Common myeloid progenitor, CD34-positive (primary cell): ENCODE measurements at regions not wholly inside any gene's neighbourhood (a gene's known extent, or its start where the extent isn't known, plus 50 kb on each side); places are given as distances from the start of the nearest gene placed in this dataset.

Source experiments
- CTCF ChIA-PET: fragments of 350-600 bp; sonication (Branson Sonifier 250); formaldehyde crosslinking; loops from one replicate; lab custom pipeline; 2021; ENCODE audit warnings: antibody characterized with exemption; lab: Charles Lee
- POLR2A ChIA-PET: fragments of 350-600 bp; sonication (Branson Sonifier 250); formaldehyde crosslinking; loops from one replicate; lab custom pipeline; 2021; ENCODE audit warnings: antibody characterized with exemption; lab: Charles Lee
- DNase-seq, 3 donors: peaks; one replicate each; pipeline versions ENCODE4 v3.0.0 to v3.0.0-alpha.2; 2013
- H3K27ac ChIP-seq, 2 experiments: 1 replicate in 1 of 2; 2 replicates in 1 of 2; pipeline ENCODE4 v1.7.0; 2013; ENCODE audit warnings: inconsistent platforms in 2 of 2, low read length in 2 of 2, mild to moderate bottlenecking in 2 of 2, low read depth in 1 of 2, moderate library complexity in 1 of 2; ENCODE audit not compliant: severe bottlenecking in 2 of 2, insufficient read depth in 1 of 2, poor library complexity in 1 of 2
- H3K27me3 ChIP-seq, 5 experiments: replicated peaks in 2 of 5; 1 replicate in 3 of 5; 2 replicates in 2 of 5; pipeline versions ENCODE4 v1.6.1 to v1.7.0; 2013; ENCODE audit warnings: low read length in 4 of 5, mild to moderate bottlenecking in 2 of 5, moderate library complexity in 2 of 5, inconsistent platforms in 1 of 5; ENCODE audit not compliant: insufficient read depth in 5 of 5, control insufficient read depth in 4 of 5
- H3K36me3 ChIP-seq, 4 experiments: 1 replicate in 2 of 4; 2 replicates in 2 of 4; pipeline versions ENCODE4 v1.6.1 to v1.7.0; 2013; ENCODE audit warnings: low read length in 3 of 4, control low read depth in 1 of 4, mild to moderate bottlenecking in 1 of 4; ENCODE audit not compliant: control insufficient read depth in 4 of 4, insufficient read depth in 4 of 4
- H3K4me1 ChIP-seq, 4 experiments: 1 replicate in 3 of 4; 2 replicates in 1 of 4; pipeline versions ENCODE4 v1.6.1 to v1.7.1; 2013; ENCODE audit warnings: low read length in 3 of 4, mild to moderate bottlenecking in 3 of 4, control low read depth in 1 of 4, inconsistent platforms in 1 of 4, moderate library complexity in 1 of 4; ENCODE audit not compliant: control insufficient read depth in 4 of 4, insufficient read depth in 4 of 4; ENCODE audit errors: control extremely low read depth in 1 of 4
- H3K4me3 ChIP-seq, 7 experiments: 1 replicate in 4 of 7; 2 replicates in 3 of 7; pipeline versions ENCODE4 v1.5.1 to v1.7.0; 2013; ENCODE audit warnings: mild to moderate bottlenecking in 7 of 7, low read length in 6 of 7, moderate library complexity in 6 of 7, inconsistent platforms in 2 of 7, low read depth in 2 of 7, control low read depth in 1 of 7; ENCODE audit not compliant: insufficient read depth in 4 of 7, control insufficient read depth in 1 of 7; ENCODE audit errors: extremely low read depth in 1 of 7
- H3K9me3 ChIP-seq, 5 experiments: 1 replicate in 4 of 5; 2 replicates in 1 of 5; pipeline versions ENCODE4 v1.6.1 to v1.7.1; 2013; ENCODE audit warnings: low read length in 4 of 5, mild to moderate bottlenecking in 2 of 5, inconsistent platforms in 1 of 5, low read depth in 1 of 5, moderate library complexity in 1 of 5; ENCODE audit not compliant: control insufficient read depth in 4 of 5, insufficient read depth in 2 of 5; ENCODE audit errors: control extremely low read depth in 1 of 5
- WGBS: methylation state at CpG from one replicate; pipeline ENCODE4 v1.1.5; 2013; ENCODE audit not compliant: insufficient coverage; 5-methylcytosine and 5-hydroxymethylcytosine counted together

GRCh38 chr9:80707120-80707519 is 982.2 kb downstream of the TLE1 start:
- Histone ChIP-seq H3K27ac (no peak overlapping the region), H3K4me3 (no peak overlapping the region), H3K36me3 (no peaks in the 10 kb centered on the region), H3K27me3 (no peaks in the 10 kb centered on the region), H3K4me1 (no peaks in the 10 kb centered on the region), H3K9me3 (peaks cover 0 to 6% (median 0%) of the 10 kb centered on the region in 5 experiments)
- ChIA-PET CTCF (no interaction called here), POLR2A (no interaction called here)
- DNase-seq: no peak

- no peak for DNase-seq
- ChIA-PET POLR2A (no interaction called here), CTCF (no interaction called here)
- H3K27ac ChIP-seq: no peak overlapping the region
- no peak overlapping the region for H3K4me3 ChIP-seq
- H3K4me1 ChIP-seq: no peaks in the 10 kb centered on the region
- H3K36me3 ChIP-seq: no peaks in the 10 kb centered on the region
- H3K9me3 ChIP-seq: no peaks in the 10 kb centered on the region
- no peaks in the 10 kb centered on the region for H3K27me3 ChIP-seq
These were observed 988.3 kb downstream of the TLE1 start for GRCh38 chr9:80701061-80701460.

GRCh38 chr9:80699511-80699998 is 989.8 kb downstream of the TLE1 start:
- POLR2A ChIA-PET: no interaction called here
- Histone ChIP-seq H3K27me3 (no peaks in the 10 kb centered on the region), H3K4me1 (no peaks in the 10 kb centered on the region), H3K27ac (no peak overlapping the region), H3K4me3 (no peak overlapping the region), H3K9me3 (no peaks in the 10 kb centered on the region), H3K36me3 (no peaks in the 10 kb centered on the region)
- CTCF ChIA-PET: interaction anchor here (1.2 kb wide), 1 partner anchor 11 kb away, joined by 6 read pairs; no protein-coding TSS in a partner anchor
- 100% methylated on average over 1 of the region's 2 CpGs for WGBS
- DNase-seq: no peak

GRCh38 chr9:80698725-80699410 is 990.5 kb downstream of the TLE1 start:
- POLR2A ChIA-PET: no interaction called here
- WGBS: no CpG with 5 or more reads among the region's 2 CpGs

GRCh38 chr9:80692751-80693150 is 996.6 kb downstream of the TLE1 start:
- ChIA-PET POLR2A (no interaction called here), CTCF (no interaction called here)
- Histone ChIP-seq H3K36me3 (no peaks in the 10 kb centered on the region), H3K27ac (no peak overlapping the region), H3K27me3 (no peaks in the 10 kb centered on the region), H3K9me3 (no peaks in the 10 kb centered on the region), H3K4me3 (no peak overlapping the region), H3K4me1 (no peaks in the 10 kb centered on the region)
- DNase-seq: no peak

More at GRCh38 chr9:80698725-80699410, 990.5 kb downstream of the TLE1 start:
- H3K27ac ChIP-seq: no peak overlapping the region
- H3K36me3 ChIP-seq: no peaks in the 10 kb centered on the region
- CTCF ChIA-PET: interaction anchor here (1.2 kb wide), 1 partner anchor 12 kb away, joined by 6 read pairs; no protein-coding TSS in a partner anchor
- DNase-seq: no peak
- no peaks in the 10 kb centered on the region for H3K9me3 ChIP-seq
- no peaks in the 10 kb centered on the region for H3K27me3 ChIP-seq
- no peak overlapping the region for H3K4me3 ChIP-seq
- H3K4me1 ChIP-seq: no peaks in the 10 kb centered on the region

- Histone ChIP-seq H3K27me3 (no peaks in the 10 kb centered on the region), H3K27ac (no peak overlapping the region), H3K4me3 (no peak overlapping the region), H3K9me3 (no peaks in the 10 kb centered on the region), H3K4me1 (no peaks in the 10 kb centered on the region), H3K36me3 (no peaks in the 10 kb centered on the region)
- POLR2A ChIA-PET: no interaction called here
- DNase-seq: no peak
- CTCF ChIA-PET: no interaction called here
These were observed 998.1 kb downstream of the TLE1 start for GRCh38 chr9:80691229-80691628.

- no peak overlapping the region for H3K27ac ChIP-seq
- no peak overlapping the region for H3K4me3 ChIP-seq
- CTCF ChIA-PET: no interaction called here
- POLR2A ChIA-PET: no interaction called here
- WGBS: no CpG with 5 or more reads among the region's 6 CpGs
- H3K27me3 ChIP-seq: no peaks in the 10 kb centered on the region
- H3K4me1 ChIP-seq: no peaks in the 10 kb centered on the region
- H3K9me3 ChIP-seq: no peaks in the 10 kb centered on the region
- DNase-seq: no peak
- H3K36me3 ChIP-seq: no peaks in the 10 kb centered on the region
These were observed 998.9 kb downstream of the TLE1 start for GRCh38 chr9:80690349-80690939.
